ENCODE measurements at regions not wholly inside any gene's neighbourhood (a gene's known extent, or its start where the extent isn't known, plus 50 kb on each side); places are given as distances from the start of the nearest gene placed in this dataset. TPM values are rescaled to one million over a fixed set of nuclear protein-coding genes. Genes with fewer than 3 reads are reported as not detected.
"Not testable (repeated sequence)": the region's sequence is repeated elsewhere in the genome, so short reads cannot be mapped to it uniquely, and the experiment has no call there.

DNA sequence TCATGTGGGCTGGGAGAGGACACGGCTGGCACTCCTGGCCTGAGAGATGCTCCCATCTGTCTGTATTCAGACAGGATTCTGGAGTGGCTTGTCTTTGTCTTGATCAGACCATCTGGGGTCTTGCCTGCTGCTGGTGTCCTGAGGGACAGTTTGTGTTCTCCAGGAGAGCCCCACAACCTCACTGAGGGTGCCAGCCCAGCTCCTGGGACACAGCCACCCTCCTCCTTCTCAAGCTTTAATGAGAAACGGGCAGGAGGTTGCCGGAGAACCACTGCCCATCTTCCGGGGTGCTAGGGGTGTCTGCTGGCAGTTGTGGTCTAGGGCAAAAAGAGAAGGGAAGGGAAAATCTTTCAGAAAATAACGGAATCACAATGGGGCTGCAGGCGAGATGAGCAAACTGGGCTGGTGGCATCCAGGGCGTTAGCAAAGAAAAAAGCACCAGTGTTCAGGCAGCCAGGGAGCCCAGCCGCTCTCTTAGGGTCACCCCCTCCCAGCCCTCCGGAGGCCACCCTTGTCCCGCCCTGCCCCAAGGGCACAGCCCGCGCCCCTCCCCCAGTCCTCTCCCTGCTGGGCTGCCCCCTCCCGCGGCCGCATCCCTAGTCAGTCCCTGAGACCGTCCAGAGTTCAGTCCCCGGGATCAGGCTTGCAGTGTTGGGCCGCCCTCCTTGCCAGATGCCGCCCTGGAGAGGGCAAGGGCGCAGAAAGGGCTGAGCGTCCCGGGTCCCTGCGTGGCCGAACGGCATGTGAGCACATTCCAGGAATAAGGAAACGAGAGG is 824.7 kb downstream of the KCNJ18 start:
- no peak for FAIRE-seq

DNA sequence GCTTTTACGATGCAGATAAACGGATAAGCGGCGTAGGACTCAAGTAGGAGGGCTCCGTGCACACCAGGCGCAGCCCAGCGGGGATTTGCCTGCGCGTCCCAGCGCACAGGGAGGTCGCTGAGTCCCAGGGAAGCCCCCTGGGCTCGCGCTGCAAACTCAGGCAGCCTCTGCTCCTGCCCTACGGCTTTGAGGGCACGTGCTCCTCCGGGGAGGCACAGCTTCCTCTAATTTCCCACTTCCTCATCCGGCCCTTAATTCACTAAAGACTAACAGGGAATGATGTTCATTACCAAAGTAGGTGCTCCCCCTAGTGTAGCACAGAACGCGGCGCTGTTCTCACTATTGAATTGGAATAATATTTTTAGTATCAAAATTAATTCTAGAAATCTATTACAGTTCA is 825.4 kb downstream of the KCNJ18 start:
- DNase-seq (ENCODE audit: low spot score in 2 of 2) (no peak), FAIRE-seq (no peak)

More for the DNA sequence above, 824.7 kb downstream of the KCNJ18 start:
- DNase-seq (ENCODE audit: low spot score in 2 of 2) = no peak

DNA sequence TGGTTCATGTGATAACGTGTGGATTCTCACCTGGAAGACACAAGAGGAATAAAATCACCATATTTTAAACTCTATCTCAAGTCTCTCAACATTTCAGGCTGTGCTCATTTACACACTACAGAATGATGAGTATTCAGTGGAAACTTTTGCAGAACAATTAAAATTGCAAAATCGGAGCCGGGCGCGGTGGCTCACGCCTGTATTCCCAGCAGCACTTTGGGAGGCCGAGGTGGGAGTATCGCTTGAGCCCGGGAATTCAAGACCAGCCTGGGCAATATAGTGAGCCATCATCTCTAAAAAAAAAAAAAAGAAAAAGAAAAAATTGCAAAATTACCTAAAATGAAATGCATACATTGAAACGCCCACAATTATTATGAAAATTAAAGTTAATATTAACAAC is 825.9 kb downstream of the KCNJ18 start:
- FAIRE-seq (peak; percentile 85), DNase-seq (ENCODE audit: low spot score in 2 of 2) (no peak)

DNA sequence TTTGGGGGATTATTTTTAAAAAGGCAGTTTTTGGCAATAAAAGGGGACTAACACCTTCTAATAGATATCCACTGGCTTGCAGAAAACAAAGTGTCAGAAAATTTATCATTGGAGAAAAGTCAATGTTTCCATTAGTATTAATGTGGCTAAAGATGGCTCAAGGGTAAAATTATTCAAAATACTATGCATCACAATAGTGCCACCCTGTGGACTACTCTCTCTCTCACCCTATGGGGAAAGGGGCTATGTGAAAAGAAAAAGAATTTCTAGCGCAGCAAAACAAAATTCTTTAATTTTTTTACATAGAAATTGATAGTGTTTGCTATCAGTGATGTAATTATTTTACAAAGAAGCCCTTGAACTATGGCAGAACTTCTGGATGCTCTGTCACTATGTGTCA is 856.5 kb downstream of the KCNJ18 start:
- not testable (repeated sequence) for FAIRE-seq; DNase-seq (ENCODE audit: low spot score in 2 of 2)

DNA sequence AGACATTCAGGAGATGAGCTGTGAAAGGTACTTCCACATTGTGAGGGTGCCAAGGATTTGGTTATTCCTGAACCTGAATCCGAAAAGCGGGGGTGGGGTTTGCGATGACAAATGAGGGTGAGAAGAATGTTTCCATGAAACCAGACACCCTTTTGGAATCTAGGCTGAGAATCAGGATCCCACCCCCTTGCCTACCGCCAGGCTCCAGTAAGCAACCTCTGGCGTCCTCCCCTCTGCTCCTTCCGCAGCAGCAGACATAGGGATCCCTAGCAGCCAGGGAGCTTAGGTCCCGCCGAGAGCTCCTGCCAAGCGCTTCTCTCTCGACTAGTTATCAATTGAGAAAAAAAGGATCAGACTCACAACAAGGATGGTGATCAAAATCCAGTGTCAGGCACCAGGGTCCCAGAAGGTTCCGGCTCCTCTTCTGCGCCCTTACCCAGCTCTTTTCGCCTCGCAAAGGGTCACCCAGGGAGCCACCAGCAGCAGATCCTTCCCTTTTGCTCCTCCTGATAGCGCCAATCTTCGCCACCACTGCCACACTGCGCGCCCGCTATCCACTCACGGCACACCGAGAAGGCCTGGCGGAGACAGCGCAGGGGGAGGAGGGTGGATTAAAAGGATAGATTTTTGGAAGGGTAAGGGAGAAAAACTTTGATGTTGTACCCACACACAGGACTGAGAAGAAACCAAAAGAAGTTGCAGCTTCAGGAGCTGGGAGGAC is 859.5 kb downstream of the KCNJ18 start:
- DNase-seq (ENCODE audit: low spot score in 2 of 2); FAIRE-seq: not testable (repeated sequence)

DNA sequence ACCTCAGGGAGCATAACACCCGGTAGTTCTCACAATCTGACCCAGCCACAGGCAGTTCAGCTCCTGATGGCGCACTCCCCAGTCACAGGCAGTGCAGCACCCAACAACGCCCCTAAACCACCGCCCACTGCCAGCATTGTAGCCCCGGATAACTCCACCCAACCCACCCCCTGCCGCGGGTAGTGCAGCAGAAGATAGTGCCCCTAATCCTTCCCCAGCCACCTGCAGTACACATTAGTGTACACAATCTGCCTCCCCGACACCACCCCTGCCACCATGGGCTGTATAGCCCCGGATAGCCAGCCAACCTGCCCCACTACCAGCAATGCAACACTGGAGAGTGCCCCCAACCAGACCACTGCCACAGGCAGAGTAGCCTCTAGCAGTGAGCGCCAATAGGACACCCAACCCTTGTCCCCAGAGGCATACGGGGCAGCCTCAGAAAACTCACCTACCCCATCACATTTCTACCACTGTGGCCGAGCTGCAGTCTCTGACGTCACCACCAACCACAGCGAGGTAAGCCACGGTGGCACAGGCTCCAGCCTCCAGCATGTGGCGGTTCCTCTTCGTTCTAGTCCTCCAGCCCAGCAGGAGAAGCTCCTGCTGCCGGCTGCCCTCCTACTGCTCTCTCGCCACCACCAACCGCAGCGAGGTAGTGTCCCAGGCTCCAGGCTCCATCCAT is 877.3 kb downstream of the KCNJ18 start:
- DNase-seq (ENCODE audit: low spot score in 2 of 2) (no peak), FAIRE-seq (no peak)

DNA sequence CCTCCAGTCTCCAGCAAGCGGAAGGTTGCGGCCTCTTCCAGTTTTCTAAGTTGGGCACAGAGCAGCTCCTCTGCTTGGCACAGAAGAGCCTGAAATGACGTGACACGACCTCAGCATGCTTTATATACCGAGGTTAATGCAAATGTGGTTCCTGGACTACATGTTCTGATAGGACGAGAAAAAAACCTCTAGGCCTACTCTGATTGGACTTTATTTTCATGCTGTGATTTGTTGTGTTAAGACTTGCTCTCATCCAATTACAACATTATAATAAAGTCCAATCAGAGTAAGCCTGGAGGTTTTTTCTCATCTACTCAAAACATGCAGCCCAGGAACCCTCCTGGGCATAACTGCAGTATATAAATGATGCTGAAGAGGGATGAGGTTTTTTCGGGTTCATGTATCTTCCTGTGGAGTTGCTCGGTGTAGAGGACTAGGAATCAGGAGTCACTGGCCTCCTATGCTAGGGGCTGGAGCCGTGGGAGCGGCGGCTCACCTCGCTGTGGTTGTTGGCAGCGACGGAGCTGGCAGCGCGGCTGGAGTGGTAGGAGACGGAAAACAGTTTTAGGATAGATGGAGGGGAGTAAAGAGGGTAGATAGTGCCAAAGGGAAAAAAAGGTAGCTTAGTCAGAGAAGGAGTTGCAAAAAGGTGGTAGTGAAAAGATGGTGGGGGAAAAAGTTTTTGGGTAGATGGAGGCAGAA is 878.0 kb downstream of the KCNJ18 start:
- DNase-seq (ENCODE audit: low spot score in 2 of 2) = no peak
- no peak for FAIRE-seq

DNA sequence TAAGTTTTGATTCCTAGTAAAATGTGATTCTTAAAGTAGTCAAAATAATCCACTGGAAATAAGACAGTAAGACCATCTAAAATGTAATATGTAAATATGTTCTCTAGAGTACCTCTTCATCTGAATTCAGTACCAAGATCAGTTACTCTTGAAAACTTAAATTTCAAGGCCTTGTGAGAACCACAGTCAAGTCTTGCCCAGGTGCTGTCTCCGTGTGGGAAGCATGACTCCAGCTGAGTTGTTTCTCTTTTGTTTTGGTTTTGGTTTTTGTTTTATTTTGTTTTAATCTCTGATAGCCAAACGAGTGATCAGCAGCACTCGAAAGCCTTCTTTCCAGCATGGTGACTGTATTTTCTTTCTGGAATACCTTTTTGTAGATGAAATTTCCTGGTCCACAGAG is 907.0 kb downstream of the KCNJ18 start:
- FAIRE-seq (no peak), DNase-seq (ENCODE audit: low spot score in 2 of 2) (no peak)

DNA sequence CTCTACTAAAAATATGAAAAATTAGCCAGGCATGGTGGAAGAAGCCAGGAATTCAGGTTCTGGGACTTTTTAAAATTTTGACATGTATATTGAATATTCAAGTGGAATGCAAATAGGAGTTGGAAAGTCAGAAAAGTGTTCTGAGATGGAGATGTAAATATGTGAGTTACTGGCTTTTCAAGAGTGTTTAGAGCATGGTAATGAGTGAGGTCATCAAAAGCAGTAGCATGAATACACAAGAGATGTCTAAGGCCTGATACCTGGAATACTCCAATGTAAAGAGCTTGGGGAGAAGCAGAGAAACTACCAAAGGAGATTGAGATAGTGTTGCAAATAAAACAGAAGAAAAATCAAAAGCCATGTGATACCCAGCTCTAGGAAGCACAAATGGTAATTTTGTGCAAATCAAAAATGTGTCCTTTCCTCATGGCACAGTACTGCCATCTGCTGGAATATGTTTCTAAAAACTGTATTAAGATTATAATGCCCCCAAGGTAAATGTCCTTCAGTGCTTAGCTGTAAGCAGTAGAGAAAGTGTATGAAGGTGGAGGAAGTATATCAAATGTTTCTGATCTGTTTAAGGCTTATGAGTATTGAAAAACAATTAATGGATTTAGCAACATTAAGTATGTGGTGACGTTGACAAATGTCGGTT is 908.4 kb downstream of the KCNJ18 start:
- FAIRE-seq = no peak

More for the DNA sequence above, 908.4 kb downstream of the KCNJ18 start:
- DNase-seq (ENCODE audit: low spot score in 2 of 2) = no peak

Small RNAs in the stretch of these regions (small RNA-seq; reads per million reads assigned to genes)
- gene ABBA01006766.1 = not detected
- not detected for gene NMTRS-TGA3-1
